OCI-LY3 (cell line): ENCODE measurements at regions not wholly inside any gene's neighbourhood (a gene's known extent, or its start where the extent isn't known, plus 50 kb on each side); places are given as distances from the start of the nearest gene placed in this dataset.

Experiments used
- EZH2phosphoT487 ChIP-seq: fragments of 200-600 bp; shearing (Covaris generic); IDR thresholded peaks from 2 replicates; pipeline ENCODE4 v1.6.1; 2018; ENCODE audit warnings: antibody characterized with exemption, mixed run types, low read depth
- TF ChIP-seq, protein P1 (sequence below): fragments of 200-600, 300-600 bp; sonication (generic); IDR thresholded peaks from 2 replicates; pipeline ENCODE4 v1.5.1; 2014; ENCODE audit warnings: antibody characterized with exemption, low read length, low read depth

DNA sequence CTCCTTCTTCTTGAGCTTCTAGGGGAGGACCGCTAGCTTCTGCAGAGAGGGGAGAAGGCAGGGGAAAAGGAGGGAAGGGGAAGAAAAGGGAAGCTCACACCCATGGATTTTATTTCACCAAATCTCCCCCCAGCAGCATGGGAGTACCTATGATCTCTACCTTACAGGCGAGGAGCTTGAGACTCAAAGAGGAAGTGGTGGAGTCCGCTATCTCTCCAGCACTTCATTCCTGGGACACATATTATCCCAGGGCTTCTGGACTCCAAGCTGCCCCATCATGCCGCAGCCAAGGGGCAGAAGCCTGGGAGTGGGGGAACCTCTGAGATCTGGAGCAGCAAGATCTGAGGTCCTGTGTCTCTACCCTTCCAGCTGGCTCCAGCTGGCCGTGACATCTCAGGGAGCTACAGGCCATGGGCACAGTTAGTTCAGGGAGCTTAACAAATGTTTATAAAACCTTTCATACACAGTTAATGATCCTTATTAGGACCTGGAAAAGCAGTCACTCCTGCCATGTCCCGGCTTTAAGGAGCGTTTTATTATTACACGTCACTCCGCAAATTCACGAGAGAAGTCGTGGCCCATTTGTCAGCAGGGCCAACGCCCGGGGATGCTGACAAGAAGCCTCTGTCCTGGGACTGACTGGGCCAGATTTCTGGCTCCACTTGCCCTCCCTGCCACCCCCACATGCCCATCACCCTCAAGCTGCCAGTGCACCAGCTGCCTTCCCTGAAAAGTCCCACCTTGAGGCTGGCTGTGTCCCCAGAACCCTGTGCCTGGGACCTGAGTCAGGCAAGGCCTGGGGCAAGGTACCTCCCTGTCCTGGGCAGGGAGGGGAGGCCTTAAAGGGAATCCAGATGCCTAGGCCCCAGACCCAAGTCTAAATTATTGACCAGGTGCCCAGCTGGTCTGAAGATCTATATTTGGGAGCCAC lies 132.1 kb upstream of the ZMIZ1 start:
- TF ChIP-seq, protein P1, sequence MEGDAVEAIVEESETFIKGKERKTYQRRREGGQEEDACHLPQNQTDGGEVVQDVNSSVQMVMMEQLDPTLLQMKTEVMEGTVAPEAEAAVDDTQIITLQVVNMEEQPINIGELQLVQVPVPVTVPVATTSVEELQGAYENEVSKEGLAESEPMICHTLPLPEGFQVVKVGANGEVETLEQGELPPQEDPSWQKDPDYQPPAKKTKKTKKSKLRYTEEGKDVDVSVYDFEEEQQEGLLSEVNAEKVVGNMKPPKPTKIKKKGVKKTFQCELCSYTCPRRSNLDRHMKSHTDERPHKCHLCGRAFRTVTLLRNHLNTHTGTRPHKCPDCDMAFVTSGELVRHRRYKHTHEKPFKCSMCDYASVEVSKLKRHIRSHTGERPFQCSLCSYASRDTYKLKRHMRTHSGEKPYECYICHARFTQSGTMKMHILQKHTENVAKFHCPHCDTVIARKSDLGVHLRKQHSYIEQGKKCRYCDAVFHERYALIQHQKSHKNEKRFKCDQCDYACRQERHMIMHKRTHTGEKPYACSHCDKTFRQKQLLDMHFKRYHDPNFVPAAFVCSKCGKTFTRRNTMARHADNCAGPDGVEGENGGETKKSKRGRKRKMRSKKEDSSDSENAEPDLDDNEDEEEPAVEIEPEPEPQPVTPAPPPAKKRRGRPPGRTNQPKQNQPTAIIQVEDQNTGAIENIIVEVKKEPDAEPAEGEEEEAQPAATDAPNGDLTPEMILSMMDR = no peak
- no peak for TF ChIP-seq EZH2phosphoT487
